Fibroblast of lung (primary cell): ENCODE measurements at regions not wholly inside any gene's neighbourhood (a gene's known extent, or its start where the extent isn't known, plus 50 kb on each side); places are given as distances from the start of the nearest gene placed in this dataset.

Source experiments
- DNase-seq, 2 donors: peaks; one replicate each; pipeline versions ENCODE4 v3.0.0 to v3.0.0-alpha.2; 2010; ENCODE audit warnings: low read depth in 2 of 2
- H2AFZ ChIP-seq: 2 replicates; pipeline ENCODE4 v1.5.1; 2012; ENCODE audit warnings: low read length, control low read depth, inconsistent platforms
- H3K27ac ChIP-seq: 2 replicates; pipeline ENCODE4 v1.5.1; 2011; ENCODE audit warnings: low read length, control low read depth; ENCODE audit not compliant: insufficient read depth
- H3K27me3 ChIP-seq: 2 replicates; pipeline ENCODE4 v1.5.1; 2011; ENCODE audit warnings: mild to moderate bottlenecking, low read length; ENCODE audit not compliant: control insufficient read depth, insufficient read depth
- H3K36me3 ChIP-seq: 2 replicates; pipeline ENCODE4 v1.5.1; 2011; ENCODE audit warnings: low read length; ENCODE audit not compliant: control insufficient read depth, insufficient read depth
- H3K4me1 ChIP-seq: 2 replicates; pipeline ENCODE4 v1.5.1; 2011; ENCODE audit warnings: low read length; ENCODE audit not compliant: control insufficient read depth, insufficient read depth; ENCODE audit errors: extremely low read depth
- H3K4me2 ChIP-seq: 2 replicates; pipeline ENCODE4 v1.5.1; 2011; ENCODE audit warnings: low read length, control low read depth; ENCODE audit not compliant: insufficient read depth; ENCODE audit errors: extremely low read depth
- H3K4me3 ChIP-seq, 4 experiments: fragments of 200-600 bp in 1 of 4; sonication (generic) in 1 of 4; replicated peaks in 1 of 4; 2 replicates each; pipeline ENCODE4 v1.5.1; 2011 to 2016; ENCODE audit warnings: low read length in 4 of 4, low read depth in 3 of 4, mild to moderate bottlenecking in 3 of 4, control low read depth in 2 of 4, inconsistent platforms in 1 of 4, mixed read lengths in 1 of 4; ENCODE audit not compliant: insufficient read depth in 1 of 4; ENCODE audit errors: control extremely low read depth in 1 of 4
- H3K79me2 ChIP-seq: 2 replicates; pipeline ENCODE4 v1.5.1; 2012; ENCODE audit warnings: mild to moderate bottlenecking, low read length, inconsistent platforms; ENCODE audit not compliant: control insufficient read depth, insufficient read depth
- H3K9ac ChIP-seq: 2 replicates; pipeline ENCODE4 v1.5.1; 2011; ENCODE audit warnings: mild to moderate bottlenecking, low read length, control low read depth; ENCODE audit not compliant: insufficient read depth
- H3K9me3 ChIP-seq: 2 replicates; pipeline ENCODE4 v1.5.1; 2012; ENCODE audit warnings: low read depth, low read length; ENCODE audit not compliant: control insufficient read depth, insufficient read depth
- H4K20me1 ChIP-seq: 2 replicates; pipeline ENCODE4 v1.5.1; 2011; ENCODE audit warnings: low read length; ENCODE audit not compliant: control insufficient read depth, insufficient read depth; ENCODE audit errors: extremely low read depth
- EZH2 ChIP-seq: IDR thresholded peaks from 2 replicates; pipeline ENCODE4 v1.5.1; 2012; ENCODE audit warnings: low read length, control low read depth, mild to moderate bottlenecking; ENCODE audit errors: missing control alignments
- TF ChIP-seq, protein P1 (sequence below), 2 donors: IDR thresholded peaks in 1 of 2; conservative IDR thresholded peaks in 1 of 2; 1 replicate in 1 of 2; 2 replicates in 1 of 2; pipeline ENCODE4 v1.5.1; 2011 to 2012; ENCODE audit warnings: low read length in 2 of 2, control low read depth in 1 of 2, inconsistent platforms in 1 of 2, low read depth in 1 of 2, mild to moderate bottlenecking in 1 of 2

DNA sequence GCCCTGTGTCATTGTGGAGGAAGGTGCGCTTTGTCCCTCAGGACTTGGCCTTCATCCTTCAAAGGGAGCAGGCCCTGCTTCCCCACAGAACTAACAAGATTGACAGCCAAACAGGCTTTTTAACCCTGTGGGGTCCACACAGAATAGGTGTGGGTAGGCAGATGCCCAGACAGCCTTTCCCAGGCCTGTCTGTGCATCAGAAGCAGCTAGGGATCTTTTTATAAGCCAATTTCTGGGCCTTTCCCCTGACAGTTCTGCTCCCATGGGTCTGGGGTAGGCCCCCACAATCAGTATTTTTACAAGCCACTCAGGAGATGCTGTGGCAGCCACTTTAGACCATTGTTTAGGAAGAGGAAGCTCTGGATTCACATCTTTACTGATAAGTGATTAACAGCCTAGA, 69.2 kb downstream of the MRPL46 start:
- Histone ChIP-seq H4K20me1 (no peaks in the 10 kb centered on the region), H3K4me2 (no peak overlapping the region), H3K36me3 (no peaks in the 10 kb centered on the region), H3K9ac (no peak overlapping the region), H2AFZ (no peak overlapping the region), H3K79me2 (no peaks in the 10 kb centered on the region), H3K4me3 (no peak overlapping the region), H3K4me1 (no peaks in the 10 kb centered on the region), H3K27me3 (no peaks in the 10 kb centered on the region), H3K9me3 (no peaks in the 10 kb centered on the region), H3K27ac (no peak overlapping the region)
- no peak for DNase-seq
- no peak for TF ChIP-seq EZH2
- TF ChIP-seq, protein P1, sequence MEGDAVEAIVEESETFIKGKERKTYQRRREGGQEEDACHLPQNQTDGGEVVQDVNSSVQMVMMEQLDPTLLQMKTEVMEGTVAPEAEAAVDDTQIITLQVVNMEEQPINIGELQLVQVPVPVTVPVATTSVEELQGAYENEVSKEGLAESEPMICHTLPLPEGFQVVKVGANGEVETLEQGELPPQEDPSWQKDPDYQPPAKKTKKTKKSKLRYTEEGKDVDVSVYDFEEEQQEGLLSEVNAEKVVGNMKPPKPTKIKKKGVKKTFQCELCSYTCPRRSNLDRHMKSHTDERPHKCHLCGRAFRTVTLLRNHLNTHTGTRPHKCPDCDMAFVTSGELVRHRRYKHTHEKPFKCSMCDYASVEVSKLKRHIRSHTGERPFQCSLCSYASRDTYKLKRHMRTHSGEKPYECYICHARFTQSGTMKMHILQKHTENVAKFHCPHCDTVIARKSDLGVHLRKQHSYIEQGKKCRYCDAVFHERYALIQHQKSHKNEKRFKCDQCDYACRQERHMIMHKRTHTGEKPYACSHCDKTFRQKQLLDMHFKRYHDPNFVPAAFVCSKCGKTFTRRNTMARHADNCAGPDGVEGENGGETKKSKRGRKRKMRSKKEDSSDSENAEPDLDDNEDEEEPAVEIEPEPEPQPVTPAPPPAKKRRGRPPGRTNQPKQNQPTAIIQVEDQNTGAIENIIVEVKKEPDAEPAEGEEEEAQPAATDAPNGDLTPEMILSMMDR (conservative IDR thresholded peaks at IDR 0.05 in 1 of 2, IDR thresholded peaks at IDR 0.05 in 1 of 2; ENCODE audit: low read depth in 1 of 2, low read length in 2 of 2): no peak

DNA sequence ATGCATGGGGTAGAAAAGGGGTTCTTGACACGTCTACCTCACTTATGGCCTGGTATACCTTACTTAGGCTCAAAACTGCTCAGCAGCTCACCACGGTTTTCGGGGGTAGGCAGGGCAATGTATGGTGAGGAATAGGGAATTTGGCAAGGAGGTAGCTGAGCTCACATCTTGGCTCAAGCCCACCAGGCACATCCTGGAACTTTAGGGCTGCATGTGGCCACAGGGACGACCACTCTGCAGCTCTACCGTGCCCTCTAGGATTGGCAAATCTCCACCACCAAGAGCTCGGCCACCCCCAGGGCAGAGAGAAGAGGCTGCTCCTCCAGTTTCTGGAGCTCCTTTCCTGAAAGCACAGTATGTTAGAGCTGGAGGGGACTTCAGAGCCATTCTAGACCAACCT, 69.7 kb downstream of the MRPL46 start:
- H3K79me2 ChIP-seq: no peaks in the 10 kb centered on the region
- H3K9me3 ChIP-seq: no peaks in the 10 kb centered on the region
- no peak for TF ChIP-seq EZH2
- TF ChIP-seq, protein P1 (conservative IDR thresholded peaks at IDR 0.05 in 1 of 2, IDR thresholded peaks at IDR 0.05 in 1 of 2; ENCODE audit: low read depth in 1 of 2, low read length in 2 of 2): no peak
- H4K20me1 ChIP-seq: no peaks in the 10 kb centered on the region
- no peak overlapping the region for H2AFZ ChIP-seq
- no peaks in the 10 kb centered on the region for H3K36me3 ChIP-seq
- no peaks in the 10 kb centered on the region for H3K27me3 ChIP-seq
- H3K9ac ChIP-seq: no peak overlapping the region
- no peak for DNase-seq
- H3K4me3 ChIP-seq: no peak overlapping the region
- no peak overlapping the region for H3K27ac ChIP-seq
- no peak overlapping the region for H3K4me2 ChIP-seq
- H3K4me1 ChIP-seq: no peaks in the 10 kb centered on the region

DNA sequence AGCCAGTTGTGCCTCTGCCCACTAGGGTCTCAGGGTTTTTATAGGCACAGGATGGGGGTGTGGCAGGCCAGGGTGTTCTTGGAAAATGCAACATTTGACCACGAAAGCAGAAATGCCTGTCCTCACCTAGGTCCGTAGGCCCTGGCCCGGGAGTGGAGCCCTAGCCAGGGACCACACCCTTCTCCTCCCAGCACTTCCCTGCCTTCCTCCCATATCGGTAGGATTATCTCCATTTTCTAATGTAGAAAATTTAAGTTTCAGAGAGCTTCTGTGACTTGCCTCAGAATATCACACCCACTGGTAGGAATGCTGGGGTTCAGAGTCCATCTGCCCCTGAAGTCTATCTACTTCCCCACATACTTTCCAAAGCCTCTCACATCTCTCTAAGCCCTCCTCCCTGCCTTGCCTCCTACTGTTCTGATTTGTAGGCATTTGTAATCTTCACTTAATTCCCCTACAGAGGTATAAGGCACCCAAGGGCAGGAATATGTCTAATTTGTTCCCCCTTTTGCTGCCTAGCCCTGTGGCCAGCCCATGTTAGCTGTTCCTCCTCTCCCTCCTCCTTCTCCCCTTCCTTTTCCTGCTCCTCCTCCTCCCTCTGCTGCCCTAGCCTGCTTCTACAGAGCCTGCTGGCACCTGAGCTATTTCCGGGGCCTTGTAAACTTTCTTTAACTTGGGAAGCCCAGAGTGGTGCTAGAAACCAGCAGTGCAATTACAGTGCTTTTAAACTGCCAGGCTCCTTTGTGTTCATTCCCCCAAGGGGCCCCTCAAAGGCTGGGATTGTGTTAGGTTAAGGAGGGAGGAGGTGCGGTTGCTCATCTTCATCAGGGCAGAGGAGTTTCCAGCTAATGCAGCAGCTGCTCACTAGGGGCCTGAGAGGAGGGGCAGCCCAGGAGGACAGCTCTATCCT, 71.1 kb downstream of the MRPL46 start:
- no peak for TF ChIP-seq EZH2
- TF ChIP-seq, protein P1 (conservative IDR thresholded peaks at IDR 0.05 in 1 of 2, IDR thresholded peaks at IDR 0.05 in 1 of 2; ENCODE audit: low read depth in 1 of 2, low read length in 2 of 2): no peak
- H3K4me1 ChIP-seq: no peaks in the 10 kb centered on the region
- H2AFZ ChIP-seq: no peak overlapping the region
- no peaks in the 10 kb centered on the region for H4K20me1 ChIP-seq
- H3K4me3 ChIP-seq: no peak overlapping the region
- no peak overlapping the region for H3K9ac ChIP-seq
- no peak overlapping the region for H3K27ac ChIP-seq
- no peaks in the 10 kb centered on the region for H3K9me3 ChIP-seq
- no peaks in the 10 kb centered on the region for H3K79me2 ChIP-seq
- no peak overlapping the region for H3K4me2 ChIP-seq
- DNase-seq: no peak
- H3K36me3 ChIP-seq: no peaks in the 10 kb centered on the region
- no peaks in the 10 kb centered on the region for H3K27me3 ChIP-seq
